IMR-90 (cell line): ENCODE measurements at regions not wholly inside any gene's neighbourhood (a gene's known extent, or its start where the extent isn't known, plus 50 kb on each side); places are given as distances from the start of the nearest gene placed in this dataset.

ENCODE experiments used
- CEBPB ChIP-seq: IDR thresholded peaks from 2 replicates; pipeline ENCODE4 v1.6.1; 2012; ENCODE audit warnings: low read depth, low read length, improper control_type of control experiment
- POLR2A ChIP-seq: IDR thresholded peaks from 2 replicates; pipeline ENCODE4 v1.6.1; 2012; ENCODE audit warnings: mild to moderate bottlenecking, low read depth, low read length
- SMC3 ChIP-seq: fragments of 150-350 bp; IDR thresholded peaks from 2 replicates; pipeline ENCODE4 v1.6.1; 2016; ENCODE audit warnings: low read depth, mild to moderate bottlenecking, antibody characterized with exemption, low read length, moderate library complexity
- TF ChIP-seq, protein P1 (sequence below): conservative IDR thresholded peaks from 2 replicates; pipeline ENCODE4 v1.5.1; 2012; ENCODE audit warnings: mild to moderate bottlenecking, low read depth, low read length, improper control_type of control experiment

- TF ChIP-seq, protein P1, sequence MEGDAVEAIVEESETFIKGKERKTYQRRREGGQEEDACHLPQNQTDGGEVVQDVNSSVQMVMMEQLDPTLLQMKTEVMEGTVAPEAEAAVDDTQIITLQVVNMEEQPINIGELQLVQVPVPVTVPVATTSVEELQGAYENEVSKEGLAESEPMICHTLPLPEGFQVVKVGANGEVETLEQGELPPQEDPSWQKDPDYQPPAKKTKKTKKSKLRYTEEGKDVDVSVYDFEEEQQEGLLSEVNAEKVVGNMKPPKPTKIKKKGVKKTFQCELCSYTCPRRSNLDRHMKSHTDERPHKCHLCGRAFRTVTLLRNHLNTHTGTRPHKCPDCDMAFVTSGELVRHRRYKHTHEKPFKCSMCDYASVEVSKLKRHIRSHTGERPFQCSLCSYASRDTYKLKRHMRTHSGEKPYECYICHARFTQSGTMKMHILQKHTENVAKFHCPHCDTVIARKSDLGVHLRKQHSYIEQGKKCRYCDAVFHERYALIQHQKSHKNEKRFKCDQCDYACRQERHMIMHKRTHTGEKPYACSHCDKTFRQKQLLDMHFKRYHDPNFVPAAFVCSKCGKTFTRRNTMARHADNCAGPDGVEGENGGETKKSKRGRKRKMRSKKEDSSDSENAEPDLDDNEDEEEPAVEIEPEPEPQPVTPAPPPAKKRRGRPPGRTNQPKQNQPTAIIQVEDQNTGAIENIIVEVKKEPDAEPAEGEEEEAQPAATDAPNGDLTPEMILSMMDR: no peak
- TF ChIP-seq POLR2A (no peak), CEBPB (no peak), SMC3 (no peak)
Observed at GRCh38 chr2:142598846-142599245, 278.6 kb upstream of the KYNU start.
